ENCODE measurements at regions not wholly inside any gene's neighbourhood (a gene's known extent, or its start where the extent isn't known, plus 50 kb on each side); places are given as distances from the start of the nearest gene placed in this dataset.

DNA sequence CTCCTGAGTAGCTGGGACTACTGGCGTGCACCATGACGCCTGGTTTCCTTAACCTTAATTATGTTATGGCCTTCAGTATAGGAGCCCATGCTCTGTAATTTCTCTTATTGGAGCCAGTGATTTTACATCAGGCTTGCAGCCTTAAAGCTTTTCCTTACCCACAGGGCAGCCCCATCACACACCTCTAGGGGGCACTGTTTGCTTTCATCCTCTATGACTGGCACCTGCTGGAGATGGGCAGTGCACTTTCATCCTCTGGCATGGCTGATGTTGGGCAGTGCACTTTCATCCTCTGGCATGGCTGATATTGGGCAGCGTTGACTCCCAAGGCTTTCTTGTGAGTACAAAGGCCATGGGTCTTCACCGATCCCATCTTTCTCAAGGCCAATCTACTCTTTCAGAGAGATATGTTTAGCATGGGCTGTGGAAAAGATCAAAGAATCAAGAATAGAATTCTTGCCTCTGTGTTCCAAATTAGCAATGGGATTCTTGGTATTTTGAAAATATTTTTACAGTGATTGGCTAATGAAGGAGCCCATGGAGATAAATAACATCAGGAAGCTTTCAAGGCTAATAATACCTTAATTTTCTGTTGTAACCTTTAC lies 80.7 kb upstream of the MEX3C start:
- no peak for DNase-seq (ENCODE audit: low read depth)
- peak; percentile 75 for TF ChIP-seq CTCF (IDR thresholded peaks at IDR 0.05; ENCODE audit: insufficient read depth, low read length, poor library complexity, severe bottlenecking)
- H3K4me3 ChIP-seq (ENCODE audit: low read depth, low read length), result no peak overlapping the region

DNA sequence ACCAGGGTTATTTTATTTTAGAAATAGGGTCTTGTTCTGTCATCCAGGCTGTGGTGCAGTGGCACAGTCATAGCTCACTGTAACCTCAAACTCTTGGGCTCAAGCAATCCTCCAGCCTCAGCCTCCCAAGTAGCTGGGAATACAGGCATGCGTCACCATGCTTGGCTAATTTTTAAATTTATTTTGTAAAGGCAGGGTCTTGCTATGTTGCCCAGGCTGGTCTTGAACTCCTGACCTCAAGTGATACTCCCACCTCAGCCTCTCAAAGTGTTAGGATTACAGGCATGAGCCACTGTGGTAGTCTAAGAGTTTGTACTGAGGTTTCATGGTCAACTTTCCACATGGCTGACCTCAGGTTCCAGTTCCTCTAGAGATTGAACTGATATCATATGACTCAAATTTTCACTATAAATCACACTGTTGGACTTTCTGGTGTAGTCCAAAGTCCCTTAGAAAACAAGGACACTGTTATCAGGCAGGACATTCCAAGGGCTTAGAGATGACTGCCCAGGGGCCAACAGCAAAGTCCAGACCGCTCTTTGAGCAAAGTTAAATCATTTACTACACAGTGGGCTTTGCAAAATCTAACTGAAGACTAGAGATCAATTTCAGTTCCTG lies 82.0 kb upstream of the MEX3C start:
- no peak for TF ChIP-seq CTCF (IDR thresholded peaks at IDR 0.05; ENCODE audit: insufficient read depth, low read length, poor library complexity, severe bottlenecking)
- Histone ChIP-seq H3K36me3 (ENCODE audit: control insufficient read depth, insufficient read depth, low read length) (no peaks in the 10 kb centered on the region), H3K4me3 (ENCODE audit: low read depth, low read length) (no peak overlapping the region), H3K27me3 (ENCODE audit: control insufficient read depth, insufficient read depth, low read length) (no peaks in the 10 kb centered on the region)
- no peak for DNase-seq (ENCODE audit: low read depth)

More for the DNA sequence above, 80.7 kb upstream of the MEX3C start:
- no peaks in the 10 kb centered on the region for H3K27me3 ChIP-seq (ENCODE audit: control insufficient read depth, insufficient read depth, low read length)
- H3K36me3 ChIP-seq (ENCODE audit: control insufficient read depth, insufficient read depth, low read length), result no peaks in the 10 kb centered on the region

DNA sequence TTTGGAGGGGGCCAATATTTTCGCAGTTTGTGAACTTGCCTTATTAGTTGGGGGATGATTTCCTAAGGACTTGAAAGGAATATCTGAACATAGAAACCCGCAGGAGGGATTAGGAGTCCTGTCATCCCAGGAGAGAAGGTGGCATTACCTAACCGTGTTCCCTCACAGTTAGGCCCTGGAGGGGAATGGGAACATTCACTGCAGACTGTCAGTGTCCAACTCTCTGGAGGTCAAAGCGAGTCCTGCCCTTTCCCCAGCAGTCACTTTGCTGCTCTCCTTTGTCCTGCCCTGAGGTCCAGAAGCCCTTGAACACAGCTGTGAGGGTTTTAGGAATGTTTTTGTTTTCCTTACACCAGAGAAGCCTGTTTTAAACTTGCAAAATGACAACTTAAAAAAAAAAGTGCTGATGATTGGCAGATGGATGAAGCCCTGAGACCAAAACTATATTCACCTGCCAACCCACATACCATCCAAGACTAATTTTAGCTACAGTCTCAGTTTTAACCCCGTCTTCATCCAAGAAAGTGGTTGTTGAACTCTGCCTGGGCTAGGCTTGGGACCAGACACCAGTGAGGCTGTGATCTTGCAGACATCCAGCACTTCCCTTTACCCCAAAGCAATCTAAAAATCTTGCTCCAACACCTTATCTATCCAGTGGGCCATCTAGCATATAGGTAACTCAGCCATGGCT lies 90.5 kb upstream of the MEX3C start:
- no peak overlapping the region for H3K4me3 ChIP-seq (ENCODE audit: low read depth, low read length)
- H3K27me3 ChIP-seq (ENCODE audit: control insufficient read depth, insufficient read depth, low read length), result no peaks in the 10 kb centered on the region
- TF ChIP-seq CTCF (IDR thresholded peaks at IDR 0.05; ENCODE audit: insufficient read depth, low read length, poor library complexity, severe bottlenecking), result no peak
- no peak for DNase-seq (ENCODE audit: low read depth)
- H3K36me3 ChIP-seq (ENCODE audit: control insufficient read depth, insufficient read depth, low read length), result no peaks in the 10 kb centered on the region

- TF ChIP-seq CTCF (IDR thresholded peaks at IDR 0.05; ENCODE audit: insufficient read depth, low read length, poor library complexity, severe bottlenecking), result no peak
- Histone ChIP-seq H3K27me3 (ENCODE audit: control insufficient read depth, insufficient read depth, low read length) (no peaks in the 10 kb centered on the region), H3K4me3 (ENCODE audit: low read depth, low read length) (no peak overlapping the region), H3K36me3 (ENCODE audit: control insufficient read depth, insufficient read depth, low read length) (no peaks in the 10 kb centered on the region)
- DNase-seq (ENCODE audit: low read depth), result no peak
Measured at GRCh38 chr18:51288582-51288981, 91.1 kb upstream of the MEX3C start.

DNA sequence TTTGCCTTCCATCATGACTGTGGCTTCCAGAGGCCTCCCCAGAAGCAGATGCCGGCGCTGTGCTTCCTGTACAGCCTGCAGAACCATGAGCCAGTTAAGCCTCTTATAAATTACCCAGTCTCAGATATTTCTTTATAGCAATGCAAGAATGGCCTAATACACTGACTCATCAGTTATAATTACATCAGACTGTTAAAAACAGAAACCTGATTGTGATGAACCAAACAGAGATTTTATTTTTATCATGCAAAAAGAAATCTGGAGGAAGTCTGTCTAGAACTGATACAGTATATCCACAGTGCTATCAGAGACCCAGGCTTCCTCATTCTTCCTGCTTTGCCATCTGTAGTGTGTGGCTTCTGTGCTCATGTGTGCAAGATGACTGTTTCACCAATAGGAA lies 93.4 kb upstream of the MEX3C start:
- TF ChIP-seq CTCF (IDR thresholded peaks at IDR 0.05; ENCODE audit: insufficient read depth, low read length, poor library complexity, severe bottlenecking), result no peak
- H3K36me3 ChIP-seq (ENCODE audit: control insufficient read depth, insufficient read depth, low read length), result no peaks in the 10 kb centered on the region
- no peak for DNase-seq (ENCODE audit: low read depth)
- H3K27me3 ChIP-seq (ENCODE audit: control insufficient read depth, insufficient read depth, low read length), result no peaks in the 10 kb centered on the region
- H3K4me3 ChIP-seq (ENCODE audit: low read depth, low read length), result no peak overlapping the region

Measured in kidney epithelial cell (primary cell).